DOHH2 (cell line): ENCODE measurements at regions not wholly inside any gene's neighbourhood (a gene's known extent, or its start where the extent isn't known, plus 50 kb on each side); places are given as distances from the start of the nearest gene placed in this dataset.

Source experiments
- H3F3A ChIP-seq: fragments of 200-600 bp; sonication (generic), shearing (Covaris generic); 2 replicates; pipeline ENCODE4 v1.6.0; 2016; ENCODE audit warnings: antibody characterized with exemption, mild to moderate bottlenecking; ENCODE audit not compliant: control insufficient read depth, insufficient read depth
- H3K27ac ChIP-seq: fragments of 200-600 bp; sonication (generic); 2 replicates; pipeline ENCODE4 v1.5.1; 2014; ENCODE audit warnings: low read depth, mild to moderate bottlenecking, low read length, moderate library complexity
- H3K27me3 ChIP-seq: fragments of 200-600 bp; sonication (generic); 2 replicates; pipeline ENCODE4 v1.6.1; 2014; ENCODE audit warnings: mild to moderate bottlenecking, low read length, mixed read lengths; ENCODE audit not compliant: control insufficient read depth
- H3K36me3 ChIP-seq: fragments of 200-600 bp; sonication (generic); 2 replicates; pipeline ENCODE4 v1.6.1; 2014; ENCODE audit warnings: mild to moderate bottlenecking, low read length, moderate library complexity, mixed read lengths; ENCODE audit not compliant: control insufficient read depth
- H3K4me1 ChIP-seq: fragments of 200-600 bp; sonication (generic); 2 replicates; pipeline ENCODE4 v1.6.1; 2014; ENCODE audit warnings: mild to moderate bottlenecking, low read length, mixed read lengths; ENCODE audit not compliant: control insufficient read depth
- H3K4me2 ChIP-seq: fragments of 200-600 bp; sonication (generic); 2 replicates; pipeline ENCODE4 v1.6.0; 2014; ENCODE audit warnings: mild to moderate bottlenecking, low read length, moderate library complexity
- H3K4me3 ChIP-seq: fragments of 200-600 bp; sonication (generic); 2 replicates; pipeline ENCODE4 v1.5.1; 2014; ENCODE audit warnings: mild to moderate bottlenecking, low read length, mixed read lengths
- H3K79me2 ChIP-seq: fragments of 200-600 bp; sonication (generic); 2 replicates; pipeline ENCODE4 v1.6.1; 2014; ENCODE audit warnings: mild to moderate bottlenecking, low read length, mixed read lengths; ENCODE audit not compliant: control insufficient read depth
- H3K9me2 ChIP-seq: fragments of 200-600 bp; sonication (generic); replicated peaks from 2 replicates; pipeline ENCODE4 v1.6.1; 2014; ENCODE audit warnings: mild to moderate bottlenecking, low read length, mixed read lengths; ENCODE audit not compliant: control insufficient read depth
- H3K9me3 ChIP-seq: fragments of 200-600 bp; sonication (generic); 2 replicates; pipeline ENCODE4 v1.6.1; 2014; ENCODE audit warnings: antibody characterized with exemption, low read length, mixed read lengths; ENCODE audit not compliant: control insufficient read depth, insufficient read depth
- H4K20me1 ChIP-seq: fragments of 200-600 bp; sonication (generic); 2 replicates; pipeline ENCODE4 v1.6.0; 2014; ENCODE audit warnings: low read depth, mild to moderate bottlenecking, antibody characterized with exemption, low read length, moderate library complexity; ENCODE audit not compliant: control insufficient read depth, insufficient read depth
- CTCF ChIP-seq: fragments of 200-600 bp; sonication (generic); IDR thresholded peaks from one replicate; pipeline ENCODE4 v1.5.1; 2014; ENCODE audit warnings: antibody characterized with exemption, mild to moderate bottlenecking, low read depth, low read length; ENCODE audit not compliant: poor library complexity, severe bottlenecking
- EZH2phosphoT487 ChIP-seq: fragments of 200-600 bp; sonication (generic); IDR thresholded peaks from 2 replicates; pipeline ENCODE4 v1.6.1; 2017; ENCODE audit warnings: borderline replicate concordance, mild to moderate bottlenecking, antibody characterized with exemption, low read length, moderate library complexity, mixed read lengths

GRCh38 chr1:47555841-47556560, 118.2 kb downstream of the FOXD2 start:
- no peaks in the 10 kb centered on the region for H3K9me3 ChIP-seq
- H3K79me2 ChIP-seq: no peaks in the 10 kb centered on the region
- no peak overlapping the region for H3K4me3 ChIP-seq
- H3K27me3 ChIP-seq: 0 out of 2 replicates have a peak, but pooled peaks cover 4% of the 10 kb centered on the region
- no peak overlapping the region for H3K27ac ChIP-seq
- TF ChIP-seq EZH2phosphoT487: no peak
- no peak for TF ChIP-seq CTCF
- H4K20me1 ChIP-seq: no peaks in the 10 kb centered on the region
- no peaks in the 10 kb centered on the region for H3F3A ChIP-seq
- H3K4me1 ChIP-seq: no peaks in the 10 kb centered on the region
- no peaks in the 10 kb centered on the region for H3K36me3 ChIP-seq
- no peaks in the 10 kb centered on the region for H3K9me2 ChIP-seq
- no peak overlapping the region for H3K4me2 ChIP-seq

- Histone ChIP-seq H3K9me3 (no peaks in the 10 kb centered on the region), H3K79me2 (no peaks in the 10 kb centered on the region), H3K36me3 (no peaks in the 10 kb centered on the region), H3K4me3 (no peak overlapping the region), H3K4me1 (no peaks in the 10 kb centered on the region), H3K4me2 (no peak overlapping the region), H4K20me1 (no peaks in the 10 kb centered on the region), H3K27ac (no peak overlapping the region), H3F3A (no peaks in the 10 kb centered on the region), H3K27me3 (0 out of 2 replicates have a peak, but pooled peaks cover 4% of the 10 kb centered on the region), H3K9me2 (no peaks in the 10 kb centered on the region)
- TF ChIP-seq EZH2phosphoT487 (no peak), CTCF (no peak)
Observed at GRCh38 chr1:47557066-47557465, 119.2 kb downstream of the FOXD2 start.

GRCh38 chr1:47558601-47559593, 121.1 kb downstream of the FOXD2 start:
- no peak for TF ChIP-seq EZH2phosphoT487
- no peak for TF ChIP-seq CTCF
- Histone ChIP-seq H3F3A (no peaks in the 10 kb centered on the region), H3K4me1 (no peaks in the 10 kb centered on the region), H3K27me3 (peaks cover 6% of the 10 kb centered on the region; the same call in 1 of the 2 replicates), H3K79me2 (no peaks in the 10 kb centered on the region), H3K9me3 (no peaks in the 10 kb centered on the region), H4K20me1 (no peaks in the 10 kb centered on the region), H3K4me3 (no peak overlapping the region), H3K27ac (no peak overlapping the region), H3K9me2 (no peaks in the 10 kb centered on the region), H3K4me2 (no peak overlapping the region), H3K36me3 (no peaks in the 10 kb centered on the region)
